Liver (tissue), 9 donors: ENCODE measurements at regions not wholly inside any gene's neighbourhood (a gene's known extent, or its start where the extent isn't known, plus 50 kb on each side); places are given as distances from the start of the nearest gene placed in this dataset. TPM values are rescaled to one million over a fixed set of nuclear protein-coding genes. Genes with fewer than 3 reads are reported as not detected.

Experiments
- DNase-seq: peaks from one replicate; pipeline ENCODE4 v3.0.0-alpha.2; 2017; ENCODE audit warnings: low spot score
- H3K27ac ChIP-seq, 2 donors: one replicate each; pipeline ENCODE4 v1.7.0; 2013; ENCODE audit warnings: inconsistent platforms in 2 of 2, low read length in 2 of 2, control low read depth in 1 of 2, low read depth in 1 of 2, mild to moderate bottlenecking in 1 of 2
- H3K27me3 ChIP-seq, 4 donors: one replicate each; pipeline versions ENCODE4 v1.6.1 to v1.7.0; 2013; ENCODE audit warnings: low read length in 3 of 4, inconsistent platforms in 1 of 4, mild to moderate bottlenecking in 1 of 4, moderate library complexity in 1 of 4; ENCODE audit not compliant: control insufficient read depth in 4 of 4, insufficient read depth in 4 of 4
- H3K36me3 ChIP-seq, 4 donors: one replicate each; pipeline versions ENCODE4 v1.6.1 to v1.7.0; 2013; ENCODE audit warnings: low read length in 3 of 4, mild to moderate bottlenecking in 3 of 4, low read depth in 1 of 4, moderate library complexity in 1 of 4; ENCODE audit not compliant: control insufficient read depth in 4 of 4, insufficient read depth in 3 of 4
- H3K4me1 ChIP-seq, 4 donors: one replicate each; pipeline versions ENCODE4 v1.6.1 to v1.7.0; 2013; ENCODE audit warnings: low read length in 3 of 4, mild to moderate bottlenecking in 3 of 4, moderate library complexity in 1 of 4; ENCODE audit not compliant: control insufficient read depth in 4 of 4, insufficient read depth in 4 of 4
- H3K4me3 ChIP-seq, 3 donors: one replicate each; pipeline versions ENCODE4 v1.6.1 to v1.7.0; 2013; ENCODE audit warnings: low read length in 3 of 3, control low read depth in 1 of 3, low read depth in 1 of 3, mild to moderate bottlenecking in 1 of 3
- H3K9ac ChIP-seq, 2 donors: one replicate each; pipeline ENCODE4 v1.7.0; 2013; ENCODE audit warnings: low read length in 2 of 2, mild to moderate bottlenecking in 2 of 2, moderate library complexity in 2 of 2, control low read depth in 1 of 2, low read depth in 1 of 2
- H3K9me3 ChIP-seq, 4 donors: one replicate each; pipeline versions ENCODE4 v1.6.1 to v1.7.0; 2013; ENCODE audit warnings: low read length in 3 of 4; ENCODE audit not compliant: control insufficient read depth in 4 of 4
- EGR1 ChIP-seq, 2 donors: IDR thresholded peaks; 2 replicates each; pipeline ENCODE4 v1.6.1; 2016 to 2018; ENCODE audit warnings: antibody characterized with exemption in 2 of 2, low read depth in 2 of 2
- FOXA1 ChIP-seq: IDR thresholded peaks from 2 replicates; pipeline ENCODE4 v1.6.1; 2016; ENCODE audit warnings: antibody characterized with exemption
- FOXA2 ChIP-seq: IDR thresholded peaks from 2 replicates; pipeline ENCODE4 v1.6.1; 2016; ENCODE audit warnings: antibody characterized with exemption
- GABPA ChIP-seq, 2 donors: IDR thresholded peaks in 1 of 2; conservative IDR thresholded peaks in 1 of 2; 2 replicates each; pipeline ENCODE4 v1.6.1; 2016; ENCODE audit warnings: antibody characterized with exemption in 2 of 2, mild to moderate bottlenecking in 1 of 2, moderate library complexity in 1 of 2
- HNF4A ChIP-seq, 2 donors: conservative IDR thresholded peaks; 2 replicates each; pipeline ENCODE4 v1.6.1; 2016; ENCODE audit warnings: antibody characterized with exemption in 2 of 2, mild to moderate bottlenecking in 2 of 2
- HNF4G ChIP-seq: IDR thresholded peaks from 2 replicates; pipeline ENCODE4 v1.6.1; 2016; ENCODE audit warnings: antibody characterized with exemption
- JUND ChIP-seq, 2 donors: IDR thresholded peaks; 2 replicates each; pipeline ENCODE4 v1.6.1; 2016; ENCODE audit warnings: antibody characterized with exemption in 2 of 2
- NR2F2 ChIP-seq: IDR thresholded peaks from 2 replicates; pipeline ENCODE4 v1.6.1; 2016; ENCODE audit warnings: antibody characterized with exemption
- RAD21 ChIP-seq, 2 donors: IDR thresholded peaks; 2 replicates each; pipeline ENCODE4 v1.6.1; 2016; ENCODE audit warnings: antibody characterized with exemption in 2 of 2, mild to moderate bottlenecking in 2 of 2
- RXRA ChIP-seq, 2 donors: IDR thresholded peaks; 2 replicates each; pipeline ENCODE4 v1.6.1; 2017 to 2018; ENCODE audit warnings: antibody characterized with exemption in 2 of 2, mild to moderate bottlenecking in 1 of 2
- SP1 ChIP-seq: IDR thresholded peaks from 2 replicates; pipeline ENCODE4 v1.6.1; 2018; ENCODE audit warnings: antibody characterized with exemption, mild to moderate bottlenecking
- TAF1 ChIP-seq: conservative IDR thresholded peaks from 2 replicates; pipeline ENCODE4 v1.6.1; 2016; ENCODE audit warnings: antibody characterized with exemption, mild to moderate bottlenecking
- YY1 ChIP-seq: IDR thresholded peaks from 2 replicates; pipeline ENCODE4 v1.6.1; 2016; ENCODE audit warnings: antibody characterized with exemption, mild to moderate bottlenecking
- WGBS: extraction: QIAGEN DNeasy Blood & Tissue Kit; methylation state at CpG from one replicate; pipeline ENCODE4 v1.1.7; 2013; 5-methylcytosine and 5-hydroxymethylcytosine counted together
- small RNA-seq: library from RNA; depleted of rRNA; stranded (forward); fragments of <200 nt; gene quantifications from one replicate; pipeline ENCODE3, GENCODE V24; 2014
- TF ChIP-seq, protein P1 (sequence below): IDR thresholded peaks from 2 replicates; pipeline ENCODE4 v1.6.1; 2016; ENCODE audit warnings: antibody characterized with exemption
- TF ChIP-seq, protein P2 (sequence below): IDR thresholded peaks from 2 replicates; pipeline ENCODE4 v1.6.1; 2016; ENCODE audit warnings: antibody characterized with exemption, mild to moderate bottlenecking
- TF ChIP-seq, protein P3 (sequence below): fragments of 150-350 bp; IDR thresholded peaks from 2 replicates; pipeline ENCODE4 v1.5.1; 2017; ENCODE audit warnings: improper control_type of control experiment, low read depth, low read length; ENCODE audit not compliant: missing input control
- TF ChIP-seq, protein P4 (sequence below): IDR thresholded peaks from 2 replicates; pipeline ENCODE4 v1.6.1; 2016; ENCODE audit warnings: antibody characterized with exemption
- TF ChIP-seq, protein P5 (sequence below): IDR thresholded peaks from 2 replicates; pipeline ENCODE4 v1.6.1; 2016; ENCODE audit warnings: antibody characterized with exemption
- donor health status: healthy.
- donor health status: healthy.
- donor health status: healthy.
- donor health status: healthy.
- donor health status: healthy.

DNA sequence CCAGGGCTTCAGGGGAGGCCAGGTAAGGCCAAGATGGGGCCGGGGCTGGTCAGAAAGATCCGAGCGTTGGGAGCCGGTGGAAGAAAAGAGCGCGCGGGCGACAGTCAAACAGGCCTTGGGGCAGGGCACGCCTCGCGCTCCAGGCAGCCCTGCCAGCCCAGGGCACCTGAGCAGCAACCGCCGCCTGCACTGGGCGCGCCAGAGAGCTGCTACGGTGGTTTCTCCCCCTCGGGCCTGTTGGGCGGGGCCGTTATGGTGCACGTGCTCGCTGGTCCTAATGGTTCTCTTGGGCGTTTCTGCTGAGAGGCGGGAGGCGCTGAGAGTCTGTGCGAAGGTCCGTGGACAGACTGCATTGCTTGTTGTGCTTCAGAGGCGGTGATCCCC, 787.4 kb downstream of the CDY1 start:
- H3K36me3 ChIP-seq: no peaks in the 10 kb centered on the region
- H3K4me1 ChIP-seq: no peaks in the 10 kb centered on the region
- H3K27me3 ChIP-seq: no peaks in the 10 kb centered on the region
- H3K27ac ChIP-seq: no peak overlapping the region
- no peaks in the 10 kb centered on the region for H3K9me3 ChIP-seq
- DNase-seq: no peak
- WGBS: 74% methylated on average over 27 of the region's 27 CpGs
- H3K4me3 ChIP-seq: no peak overlapping the region
- no peak overlapping the region for H3K9ac ChIP-seq
- TF ChIP-seq FOXA2 (no peak), JUND (IDR thresholded peaks at IDR 0.05) (no peak), SP1 (no peak), YY1 (no peak), GABPA (IDR thresholded peaks at IDR 0.05 in 1 of 2, conservative IDR thresholded peaks at IDR 0.05 in 1 of 2) (no peak), RAD21 (IDR thresholded peaks at IDR 0.05) (no peak), TAF1 (no peak), FOXA1 (no peak), HNF4G (no peak), HNF4A (conservative IDR thresholded peaks at IDR 0.05) (no peak), NR2F2 (no peak), EGR1 (IDR thresholded peaks at IDR 0.05; ENCODE audit: low read depth in 2 of 2) (no peak), RXRA (IDR thresholded peaks at IDR 0.05) (no peak)
- TF ChIP-seq, protein P1, sequence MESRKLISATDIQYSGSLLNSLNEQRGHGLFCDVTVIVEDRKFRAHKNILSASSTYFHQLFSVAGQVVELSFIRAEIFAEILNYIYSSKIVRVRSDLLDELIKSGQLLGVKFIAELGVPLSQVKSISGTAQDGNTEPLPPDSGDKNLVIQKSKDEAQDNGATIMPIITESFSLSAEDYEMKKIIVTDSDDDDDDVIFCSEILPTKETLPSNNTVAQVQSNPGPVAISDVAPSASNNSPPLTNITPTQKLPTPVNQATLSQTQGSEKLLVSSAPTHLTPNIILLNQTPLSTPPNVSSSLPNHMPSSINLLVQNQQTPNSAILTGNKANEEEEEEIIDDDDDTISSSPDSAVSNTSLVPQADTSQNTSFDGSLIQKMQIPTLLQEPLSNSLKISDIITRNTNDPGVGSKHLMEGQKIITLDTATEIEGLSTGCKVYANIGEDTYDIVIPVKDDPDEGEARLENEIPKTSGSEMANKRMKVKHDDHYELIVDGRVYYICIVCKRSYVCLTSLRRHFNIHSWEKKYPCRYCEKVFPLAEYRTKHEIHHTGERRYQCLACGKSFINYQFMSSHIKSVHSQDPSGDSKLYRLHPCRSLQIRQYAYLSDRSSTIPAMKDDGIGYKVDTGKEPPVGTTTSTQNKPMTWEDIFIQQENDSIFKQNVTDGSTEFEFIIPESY: no peak
- TF ChIP-seq, protein P2, sequence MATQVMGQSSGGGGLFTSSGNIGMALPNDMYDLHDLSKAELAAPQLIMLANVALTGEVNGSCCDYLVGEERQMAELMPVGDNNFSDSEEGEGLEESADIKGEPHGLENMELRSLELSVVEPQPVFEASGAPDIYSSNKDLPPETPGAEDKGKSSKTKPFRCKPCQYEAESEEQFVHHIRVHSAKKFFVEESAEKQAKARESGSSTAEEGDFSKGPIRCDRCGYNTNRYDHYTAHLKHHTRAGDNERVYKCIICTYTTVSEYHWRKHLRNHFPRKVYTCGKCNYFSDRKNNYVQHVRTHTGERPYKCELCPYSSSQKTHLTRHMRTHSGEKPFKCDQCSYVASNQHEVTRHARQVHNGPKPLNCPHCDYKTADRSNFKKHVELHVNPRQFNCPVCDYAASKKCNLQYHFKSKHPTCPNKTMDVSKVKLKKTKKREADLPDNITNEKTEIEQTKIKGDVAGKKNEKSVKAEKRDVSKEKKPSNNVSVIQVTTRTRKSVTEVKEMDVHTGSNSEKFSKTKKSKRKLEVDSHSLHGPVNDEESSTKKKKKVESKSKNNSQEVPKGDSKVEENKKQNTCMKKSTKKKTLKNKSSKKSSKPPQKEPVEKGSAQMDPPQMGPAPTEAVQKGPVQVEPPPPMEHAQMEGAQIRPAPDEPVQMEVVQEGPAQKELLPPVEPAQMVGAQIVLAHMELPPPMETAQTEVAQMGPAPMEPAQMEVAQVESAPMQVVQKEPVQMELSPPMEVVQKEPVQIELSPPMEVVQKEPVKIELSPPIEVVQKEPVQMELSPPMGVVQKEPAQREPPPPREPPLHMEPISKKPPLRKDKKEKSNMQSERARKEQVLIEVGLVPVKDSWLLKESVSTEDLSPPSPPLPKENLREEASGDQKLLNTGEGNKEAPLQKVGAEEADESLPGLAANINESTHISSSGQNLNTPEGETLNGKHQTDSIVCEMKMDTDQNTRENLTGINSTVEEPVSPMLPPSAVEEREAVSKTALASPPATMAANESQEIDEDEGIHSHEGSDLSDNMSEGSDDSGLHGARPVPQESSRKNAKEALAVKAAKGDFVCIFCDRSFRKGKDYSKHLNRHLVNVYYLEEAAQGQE: no peak
- TF ChIP-seq, protein P3, sequence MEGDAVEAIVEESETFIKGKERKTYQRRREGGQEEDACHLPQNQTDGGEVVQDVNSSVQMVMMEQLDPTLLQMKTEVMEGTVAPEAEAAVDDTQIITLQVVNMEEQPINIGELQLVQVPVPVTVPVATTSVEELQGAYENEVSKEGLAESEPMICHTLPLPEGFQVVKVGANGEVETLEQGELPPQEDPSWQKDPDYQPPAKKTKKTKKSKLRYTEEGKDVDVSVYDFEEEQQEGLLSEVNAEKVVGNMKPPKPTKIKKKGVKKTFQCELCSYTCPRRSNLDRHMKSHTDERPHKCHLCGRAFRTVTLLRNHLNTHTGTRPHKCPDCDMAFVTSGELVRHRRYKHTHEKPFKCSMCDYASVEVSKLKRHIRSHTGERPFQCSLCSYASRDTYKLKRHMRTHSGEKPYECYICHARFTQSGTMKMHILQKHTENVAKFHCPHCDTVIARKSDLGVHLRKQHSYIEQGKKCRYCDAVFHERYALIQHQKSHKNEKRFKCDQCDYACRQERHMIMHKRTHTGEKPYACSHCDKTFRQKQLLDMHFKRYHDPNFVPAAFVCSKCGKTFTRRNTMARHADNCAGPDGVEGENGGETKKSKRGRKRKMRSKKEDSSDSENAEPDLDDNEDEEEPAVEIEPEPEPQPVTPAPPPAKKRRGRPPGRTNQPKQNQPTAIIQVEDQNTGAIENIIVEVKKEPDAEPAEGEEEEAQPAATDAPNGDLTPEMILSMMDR: no peak
- TF ChIP-seq, protein P4, sequence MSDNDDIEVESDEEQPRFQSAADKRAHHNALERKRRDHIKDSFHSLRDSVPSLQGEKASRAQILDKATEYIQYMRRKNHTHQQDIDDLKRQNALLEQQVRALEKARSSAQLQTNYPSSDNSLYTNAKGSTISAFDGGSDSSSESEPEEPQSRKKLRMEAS: no peak
- TF ChIP-seq, protein P5, sequence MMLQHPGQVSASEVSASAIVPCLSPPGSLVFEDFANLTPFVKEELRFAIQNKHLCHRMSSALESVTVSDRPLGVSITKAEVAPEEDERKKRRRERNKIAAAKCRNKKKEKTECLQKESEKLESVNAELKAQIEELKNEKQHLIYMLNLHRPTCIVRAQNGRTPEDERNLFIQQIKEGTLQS: no peak

Small RNAs in the stretch of these regions (small RNA-seq; reads per million reads assigned to genes)
- gene AC024067.1 (not detected), gene RF00156 (not detected), gene RNU6-1314P (not detected)
